ENCODE measurements at regions not wholly inside any gene's neighbourhood (a gene's known extent, or its start where the extent isn't known, plus 50 kb on each side); places are given as distances from the start of the nearest gene placed in this dataset.

GRCh38 chr4:23260511-23260910, 567.8 kb downstream of the GBA3 start:
- CTCF ChIA-PET, result no interaction called here
- H3K27ac ChIP-seq, result no peak overlapping the region
- POLR2A ChIA-PET (ENCODE audit: low non-redundant PET), result no interaction called here
- no peak for DNase-seq (ENCODE audit: low spot score)
- TF ChIP-seq CTCF (conservative IDR thresholded peaks at IDR 0.05; ENCODE audit: low read depth), result no peak

- POLR2A ChIA-PET (ENCODE audit: low non-redundant PET), result interaction anchor here (0.5 to 0.6 kb wide), 2 partner anchors 46 to 125 kb away, joined by 3 read pairs; no protein-coding TSS in a partner anchor
- H3K27ac ChIP-seq, result no peak overlapping the region
- CTCF ChIA-PET, result no interaction called here
- TF ChIP-seq CTCF (conservative IDR thresholded peaks at IDR 0.05; ENCODE audit: low read depth), result no peak
- DNase-seq (ENCODE audit: low spot score), result no peak
These were observed 552.6 kb downstream of the GBA3 start for GRCh38 chr4:23245203-23245832.

- ChIA-PET CTCF (interaction anchor here (0.6 kb wide), 1 partner anchor 670 kb away, joined by 3 read pairs; no protein-coding TSS in a partner anchor), POLR2A (ENCODE audit: low non-redundant PET) (no interaction called here)
- no peak for TF ChIP-seq CTCF (conservative IDR thresholded peaks at IDR 0.05; ENCODE audit: low read depth)
- no peak for DNase-seq (ENCODE audit: low spot score)
- H3K27ac ChIP-seq, result no peak overlapping the region
These were observed 550.2 kb downstream of the GBA3 start for GRCh38 chr4:23242962-23243361.

- TF ChIP-seq CTCF (conservative IDR thresholded peaks at IDR 0.05; ENCODE audit: low read depth), result no peak
- ChIA-PET CTCF (interaction anchor here (0.6 kb wide), 1 partner anchor 40 kb away, joined by 5 read pairs; no protein-coding TSS in a partner anchor), POLR2A (ENCODE audit: low non-redundant PET) (no interaction called here)
These were observed 548.7 kb downstream of the GBA3 start for GRCh38 chr4:23241408-23241807.

GRCh38 chr4:23238848-23239247, 546.1 kb downstream of the GBA3 start:
- TF ChIP-seq CTCF (conservative IDR thresholded peaks at IDR 0.05; ENCODE audit: low read depth), result no peak
- ChIA-PET POLR2A (ENCODE audit: low non-redundant PET) (no interaction called here), CTCF (no interaction called here)
- no peak overlapping the region for H3K27ac ChIP-seq
- no peak for DNase-seq (ENCODE audit: low spot score)

More at GRCh38 chr4:23241408-23241807, 548.7 kb downstream of the GBA3 start:
- no peak for DNase-seq (ENCODE audit: low spot score)
- no peak overlapping the region for H3K27ac ChIP-seq

- ChIA-PET POLR2A (ENCODE audit: low non-redundant PET) (no interaction called here), CTCF (no interaction called here)
- DNase-seq (ENCODE audit: low spot score), result no peak
- no peak for TF ChIP-seq CTCF (conservative IDR thresholded peaks at IDR 0.05; ENCODE audit: low read depth)
- no peak overlapping the region for H3K27ac ChIP-seq
These were observed 545.0 kb downstream of the GBA3 start for GRCh38 chr4:23237771-23238170.

All from RWPE1 (cell line).